Nucleus accumbens (tissue), 56 donors: ENCODE measurements at regions not wholly inside any gene's neighbourhood (a gene's known extent, or its start where the extent isn't known, plus 50 kb on each side); places are given as distances from the start of the nearest gene placed in this dataset.
"Not testable (repeated sequence)": the region's sequence is repeated elsewhere in the genome, so short reads cannot be mapped to it uniquely, and the experiment has no call there.

ENCODE experiments used
- DNase-seq, 56 donors: peaks; one replicate each; lab custom pipeline; 2025; lab: John Stamatoyannopoulos, UW

- DNase-seq: not testable (repeated sequence)
Observed at GRCh38 chr9:78172610-78173009, 63.3 kb upstream of the CEP78 start.

GRCh38 chr9:78171651-78172050 is 64.2 kb upstream of the CEP78 start:
- no peak for DNase-seq

DNA sequence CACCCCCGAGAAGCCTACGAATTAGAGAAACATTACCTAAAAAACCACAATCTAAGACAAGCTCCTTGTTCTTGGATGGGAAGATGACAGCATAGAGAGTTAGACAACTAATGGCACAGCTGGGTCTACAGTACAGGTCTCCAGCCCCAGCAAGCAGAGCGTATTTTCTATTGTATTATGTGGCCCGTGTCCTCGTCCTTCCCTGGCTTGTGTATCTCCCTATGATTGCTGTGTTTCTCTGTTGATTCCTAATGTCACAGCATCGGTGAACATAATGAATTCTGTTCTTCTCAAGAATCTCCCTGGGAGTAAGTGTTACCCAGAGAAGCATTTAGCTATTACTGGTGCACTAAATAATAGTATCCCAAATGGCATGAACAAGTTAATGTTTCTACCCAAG is 66.8 kb upstream of the CEP78 start:
- DNase-seq: no peak

GRCh38 chr9:78167356-78167755 is 68.5 kb upstream of the CEP78 start:
- DNase-seq: no peak

DNA sequence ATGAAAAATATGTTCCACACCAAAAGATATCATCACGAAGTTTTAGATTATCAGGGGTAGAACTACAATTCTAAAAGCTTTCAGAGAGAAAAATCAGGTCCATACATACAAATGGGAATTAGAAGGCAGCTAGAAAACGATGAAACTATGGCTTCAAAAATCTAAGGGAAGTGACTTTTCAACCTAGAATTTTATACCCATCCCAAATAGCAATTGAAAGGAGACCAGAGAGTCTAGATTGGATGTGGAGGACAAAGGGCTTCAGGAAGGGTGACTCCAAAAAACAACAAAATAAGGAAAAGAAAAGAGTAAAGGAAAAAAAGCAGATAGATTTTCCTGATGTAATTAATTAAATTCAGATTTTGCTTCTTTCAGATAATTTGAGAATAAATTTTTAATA is 72.0 kb upstream of the CEP78 start:
- DNase-seq: no peak

DNA sequence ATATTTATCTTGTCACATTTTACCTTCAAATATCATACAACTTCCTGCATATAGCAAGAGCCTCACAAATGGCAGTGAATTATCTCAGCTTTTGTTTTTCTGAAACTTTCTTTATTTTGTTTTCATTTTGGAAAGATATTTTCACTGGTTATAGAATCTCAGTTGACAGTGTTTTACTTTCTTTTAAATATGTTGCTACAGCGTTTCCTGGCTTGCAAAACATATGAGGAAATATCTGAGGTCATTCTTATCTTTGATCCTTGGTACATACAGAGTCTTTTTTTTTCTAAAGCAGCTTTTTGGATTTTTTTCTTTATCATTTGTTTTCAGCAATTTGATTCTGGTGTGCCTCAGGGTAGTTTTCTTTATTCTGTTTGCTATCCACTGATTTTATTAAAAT is 77.6 kb upstream of the CEP78 start:
- no peak for DNase-seq

- no peak for DNase-seq
Observed at GRCh38 chr9:78150983-78151356, 84.9 kb upstream of the CEP78 start.

DNA sequence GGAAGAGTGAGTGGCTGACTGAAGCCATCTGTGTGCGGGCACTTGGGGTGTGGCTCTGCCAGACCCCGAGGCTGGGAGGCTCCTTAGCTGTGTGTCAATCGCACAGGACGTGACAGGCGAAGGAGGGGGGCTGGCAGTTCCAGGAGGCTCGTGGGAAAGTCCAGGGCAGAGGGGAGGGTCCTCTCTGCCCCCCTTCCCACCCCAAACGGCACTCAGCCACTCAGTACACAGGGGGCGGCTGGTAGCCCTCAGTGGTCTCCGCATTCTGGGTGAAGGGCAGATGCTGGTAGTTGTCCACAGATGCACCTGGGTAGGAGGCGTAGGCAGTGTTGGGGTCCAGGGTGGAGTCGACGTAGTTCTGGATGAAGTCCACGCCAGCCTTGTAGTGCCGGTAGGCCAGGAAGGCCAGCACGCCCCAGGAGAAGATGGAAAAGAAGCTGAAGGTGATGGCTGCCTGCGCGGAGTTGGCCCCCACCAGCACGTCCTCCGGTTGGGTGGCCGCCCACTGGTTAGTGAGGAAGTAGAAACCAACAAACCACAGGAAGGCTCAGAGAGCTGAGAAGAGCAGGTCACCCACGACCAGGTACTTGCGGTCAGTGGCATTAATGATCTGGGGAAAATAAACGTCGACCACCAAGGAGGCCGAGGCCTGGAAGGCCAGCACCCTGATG is 85.4 kb upstream of the CEP78 start:
- DNase-seq: no peak

DNA sequence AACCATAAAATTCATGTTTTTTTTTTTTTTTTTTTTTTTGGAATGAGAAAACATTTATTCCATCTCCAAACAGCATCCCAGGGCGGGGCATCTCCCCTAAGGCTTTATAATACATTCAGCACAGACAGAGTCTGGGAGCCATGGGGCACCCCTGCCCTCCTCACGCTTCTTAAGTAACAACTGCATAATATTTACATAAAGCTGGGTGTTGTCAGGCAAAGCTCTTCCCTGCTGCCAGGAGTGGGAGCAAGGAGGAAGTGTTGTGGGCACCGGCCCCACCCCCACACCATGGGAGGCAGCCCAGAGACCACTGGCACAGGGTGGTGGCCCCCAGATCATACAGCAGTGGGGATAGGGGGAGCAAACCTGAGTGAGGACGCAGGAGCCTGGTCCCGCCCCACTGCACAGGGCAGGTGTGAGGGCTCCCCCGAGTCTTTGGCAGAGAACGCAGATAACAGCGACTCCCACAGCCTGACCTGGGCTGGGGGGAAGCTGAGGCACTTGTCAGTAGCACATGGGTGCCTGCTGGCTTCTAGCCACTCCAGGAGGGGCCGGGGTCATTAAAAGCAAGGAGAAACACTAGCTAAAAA is 86.1 kb upstream of the CEP78 start:
- no peak for DNase-seq

GRCh38 chr9:78146241-78146640 is 89.6 kb upstream of the CEP78 start:
- no peak for DNase-seq

DNA sequence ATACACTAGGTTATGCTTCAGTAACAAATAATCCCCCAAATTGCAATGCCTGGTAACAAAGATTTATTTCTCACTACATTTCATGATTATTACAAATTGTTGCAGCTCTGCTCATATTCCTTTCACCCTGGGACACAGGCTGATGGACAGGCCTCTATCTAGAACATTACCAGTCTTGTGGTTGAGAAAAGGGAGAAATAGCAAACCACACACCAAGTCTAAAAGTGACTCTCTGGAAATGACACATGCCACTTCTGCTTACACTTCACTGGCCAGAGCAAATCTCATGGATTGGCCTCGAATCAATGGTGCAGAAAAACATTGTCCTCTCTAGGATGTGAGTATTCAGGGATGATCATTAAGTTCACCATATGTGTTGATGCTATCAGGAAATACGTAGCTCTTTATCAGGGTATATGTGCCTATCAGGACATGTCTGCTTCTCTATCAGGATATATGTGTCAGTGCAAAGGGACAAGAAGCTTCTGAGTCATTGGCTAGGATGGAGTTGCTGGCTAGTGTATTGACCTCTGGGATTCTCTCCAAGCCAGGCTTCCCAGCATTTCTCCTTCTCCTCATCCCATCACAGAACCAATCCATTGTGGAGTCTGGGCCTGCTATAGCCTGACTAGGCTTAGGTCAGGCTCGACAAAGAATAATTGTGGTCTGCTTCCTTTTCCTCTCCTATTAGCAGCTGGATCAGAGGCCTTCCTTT is 91.1 kb upstream of the CEP78 start:
- DNase-seq: peak in 7 of 56 donors; percentile 0 to 34 (median 9)

DNA sequence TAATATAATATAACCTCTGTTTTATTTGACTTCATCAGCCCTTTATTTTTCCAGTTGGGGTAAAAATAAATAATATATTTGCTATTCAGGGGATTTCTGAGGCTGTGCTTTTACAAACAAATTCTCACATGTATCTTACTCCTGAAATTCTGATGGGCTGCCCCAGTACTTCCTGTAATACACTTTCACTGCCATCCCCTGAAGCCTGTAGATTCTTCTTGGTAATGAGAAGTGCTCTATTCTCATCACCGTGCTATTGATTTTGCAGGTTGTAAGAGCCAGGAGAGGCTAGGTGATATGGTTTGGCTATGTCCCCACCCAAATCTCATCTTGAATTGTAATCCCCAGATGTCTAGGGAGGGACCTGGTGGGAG is 91.9 kb upstream of the CEP78 start:
- DNase-seq: no peak

DNA sequence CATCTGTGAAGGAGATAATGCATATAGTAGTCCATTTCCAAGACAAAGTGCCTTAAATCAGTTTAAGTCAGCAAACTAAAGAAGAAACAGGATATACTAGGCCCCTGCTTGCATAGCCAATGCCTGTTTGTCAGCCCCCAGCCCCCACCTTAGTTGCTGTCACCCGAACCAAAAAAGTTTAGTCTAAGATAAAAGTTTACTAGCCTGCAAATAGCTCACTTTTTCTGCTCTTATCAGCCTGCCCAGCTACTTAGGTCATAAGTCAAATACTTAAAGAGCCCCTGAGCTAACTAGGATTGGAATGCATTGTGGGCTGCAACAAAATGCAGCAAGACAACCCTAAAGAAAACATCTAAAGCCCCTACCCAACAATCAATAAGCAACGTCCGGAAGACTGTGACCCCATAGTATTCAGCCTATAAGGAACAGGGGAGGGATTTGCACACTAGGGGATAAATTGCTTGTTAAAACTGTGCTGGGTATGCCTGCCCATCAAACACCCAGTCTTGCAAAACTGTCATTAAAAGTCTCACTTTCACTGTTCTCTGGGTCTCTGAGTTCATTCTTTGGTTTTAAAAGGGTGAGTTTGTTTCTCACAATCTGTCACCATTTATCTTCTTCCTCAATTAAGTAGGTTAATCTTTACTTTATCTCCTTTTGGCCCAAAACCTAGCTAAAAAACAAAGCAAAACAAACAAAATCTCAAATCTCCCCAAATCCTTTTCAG is 92.4 kb upstream of the CEP78 start:
- no peak for DNase-seq

DNA sequence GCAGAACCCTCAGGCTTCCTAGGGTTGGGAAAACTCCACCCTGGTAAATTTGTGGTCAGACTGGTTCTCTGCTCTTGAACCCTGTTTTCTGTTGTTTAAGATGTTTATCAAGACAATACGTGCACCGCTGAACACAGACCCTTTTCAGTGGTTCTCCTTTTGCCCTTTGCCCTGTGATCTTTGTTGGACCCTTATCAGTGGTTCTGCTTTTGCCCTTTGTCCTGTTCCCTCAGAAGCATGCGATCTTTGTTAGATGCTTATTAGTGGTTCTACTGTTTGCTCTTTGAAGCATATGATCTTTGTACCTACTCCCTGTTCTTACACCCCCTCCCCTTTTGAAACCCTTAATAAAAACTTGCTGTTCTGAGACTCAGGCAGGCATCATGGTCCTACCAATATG is 93.6 kb upstream of the CEP78 start:
- not testable (repeated sequence) for DNase-seq

DNA sequence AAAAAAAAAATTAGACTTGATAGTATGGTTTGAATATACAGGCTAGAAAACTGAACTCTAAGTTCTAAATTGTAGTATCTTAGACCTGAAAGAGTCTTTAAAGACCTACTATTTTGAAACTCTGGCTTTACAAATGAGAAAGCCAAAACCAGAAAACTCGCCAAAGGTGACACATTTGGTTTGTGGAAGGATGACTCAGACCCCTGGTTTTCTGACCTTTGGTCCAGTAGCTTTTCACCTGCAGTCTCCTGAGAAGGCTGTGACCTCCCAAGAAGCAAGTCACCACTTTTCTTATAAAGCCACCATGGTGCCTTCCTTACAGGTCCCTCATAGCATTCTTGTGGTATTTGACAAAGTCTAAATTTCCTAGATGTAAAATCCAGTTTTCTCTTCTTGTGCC is 102.1 kb upstream of the CEP78 start:
- DNase-seq: no peak

- DNase-seq: no peak
Observed at GRCh38 chr9:78132701-78133058, 101.1 kb upstream of the GNAQ start.

GRCh38 chr9:78131969-78132700 is 100.5 kb upstream of the GNAQ start:
- DNase-seq: peak in 2 of 56 donors; percentile 3 to 11

- DNase-seq: no peak
Observed at GRCh38 chr9:78130853-78131252, 99.2 kb upstream of the GNAQ start.

GRCh38 chr9:78130004-78130403 is 98.4 kb upstream of the GNAQ start:
- DNase-seq: peak in 55 of 56 donors; percentile 14 to 93 (median 78)

DNA sequence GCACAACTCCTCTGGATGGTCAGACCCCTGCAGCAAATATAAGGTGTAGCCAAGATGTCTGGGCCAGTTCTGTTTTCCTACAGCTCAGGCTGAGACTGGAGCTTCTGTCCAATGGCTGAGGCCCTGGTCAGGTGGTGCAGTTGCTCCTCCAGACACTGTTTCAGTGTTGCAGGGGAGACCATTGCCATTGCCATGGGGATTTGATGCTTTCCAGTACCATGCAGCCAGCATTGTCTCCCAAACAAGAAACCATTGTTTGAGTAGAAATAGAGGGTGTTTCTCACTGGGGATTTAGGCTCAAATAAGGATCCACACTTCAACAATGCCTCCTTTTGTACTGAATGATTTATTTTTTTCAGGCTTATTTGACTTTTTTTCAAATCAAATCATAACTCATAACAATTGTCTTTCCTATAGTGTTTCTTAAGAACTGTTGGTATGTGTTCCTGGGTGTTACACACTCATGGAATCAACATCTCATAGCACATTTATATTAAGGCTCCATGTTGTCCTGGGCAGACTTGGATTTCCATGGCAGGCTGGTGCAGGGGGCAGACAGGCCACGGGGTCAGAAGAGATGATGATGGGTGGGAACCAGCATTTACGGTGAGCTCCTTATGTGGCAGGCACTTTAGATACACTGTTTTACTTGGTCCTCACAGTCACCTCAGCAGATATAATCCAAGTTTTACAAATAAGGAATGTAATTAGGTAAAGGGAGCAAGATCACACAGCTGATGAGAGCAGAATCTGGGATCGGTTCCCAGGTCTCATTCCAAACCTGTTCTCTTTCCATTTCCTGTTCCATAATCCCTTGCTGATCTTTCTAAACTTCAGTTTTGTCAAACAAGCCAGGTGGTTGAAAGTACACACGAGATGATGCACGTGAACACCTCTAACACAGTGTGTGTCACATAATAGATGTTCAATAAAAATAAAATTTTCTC is 95.9 kb upstream of the GNAQ start:
- peak in 54 of 56 donors; percentile 15 to 95 (median 80) for DNase-seq
